ENCODE measurements at regions not wholly inside any gene's neighbourhood (a gene's known extent, or its start where the extent isn't known, plus 50 kb on each side); places are given as distances from the start of the nearest gene placed in this dataset.
"Not testable (repeated sequence)": the region's sequence is repeated elsewhere in the genome, so short reads cannot be mapped to it uniquely, and the experiment has no call there.

- H3K27ac Mint-ChIP-seq, result no peak overlapping the region
- peaks cover 0 to 1% (median 0%) of the 10 kb centered on the region in 3 donors for H3K4me1 Mint-ChIP-seq
- no peaks in the 10 kb centered on the region for H3K36me3 Mint-ChIP-seq
- H3K4me3 Mint-ChIP-seq, result no peak overlapping the region
- no peaks in the 10 kb centered on the region for H3K27me3 Mint-ChIP-seq
- peaks cover 0 to 2% (median 2%) of the 10 kb centered on the region in 3 donors for H3K9me3 Mint-ChIP-seq
Measured at GRCh38 chr3:176313426-176313825, 883.9 kb downstream of the TBL1XR1 start.

DNA sequence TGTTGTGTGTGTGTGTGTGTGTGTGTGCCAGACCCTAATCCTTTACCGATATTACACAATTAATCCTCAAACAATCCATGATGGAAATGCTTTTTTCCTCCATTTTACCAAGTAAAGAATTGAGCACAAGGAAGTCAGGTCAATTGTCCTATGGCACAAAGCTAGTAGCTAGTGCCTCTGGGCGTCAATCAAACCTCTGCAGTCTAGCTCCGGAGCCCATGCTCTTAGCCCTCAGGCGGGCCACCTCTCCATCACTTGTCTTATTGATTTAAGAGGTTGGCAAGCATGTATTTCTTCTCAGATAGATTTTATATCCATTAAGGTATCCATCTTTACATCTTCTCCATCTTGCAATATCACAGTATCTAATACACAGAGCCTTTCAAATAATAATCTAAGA is 886.6 kb downstream of the TBL1XR1 start:
- H3K27ac Mint-ChIP-seq, result no peak overlapping the region
- H3K27me3 Mint-ChIP-seq, result no peaks in the 10 kb centered on the region
- peaks cover 0 to 1% (median 0%) of the 10 kb centered on the region in 3 donors for H3K4me1 Mint-ChIP-seq
- H3K4me3 Mint-ChIP-seq, result no peak overlapping the region
- H3K9me3 Mint-ChIP-seq, result peaks cover 0 to 2% (median 2%) of the 10 kb centered on the region in 3 donors
- no peaks in the 10 kb centered on the region for H3K36me3 Mint-ChIP-seq

- no peaks in the 10 kb centered on the region for H3K4me1 Mint-ChIP-seq
- H3K27me3 Mint-ChIP-seq, result no peaks in the 10 kb centered on the region
- H3K27ac Mint-ChIP-seq, result no peak overlapping the region
- H3K36me3 Mint-ChIP-seq, result no peaks in the 10 kb centered on the region
- no peak overlapping the region for H3K4me3 Mint-ChIP-seq
- peaks cover 0 to 3% (median 0%) of the 10 kb centered on the region in 3 donors for H3K9me3 Mint-ChIP-seq
Measured at GRCh38 chr3:176302271-176302670, 895.0 kb downstream of the TBL1XR1 start.

- no peaks in the 10 kb centered on the region for H3K27me3 Mint-ChIP-seq
- H3K9me3 Mint-ChIP-seq, result peaks cover 0 to 17% (median 2%) of the 10 kb centered on the region in 3 donors
- H3K4me3 Mint-ChIP-seq, result no peak overlapping the region
- no peaks in the 10 kb centered on the region for H3K36me3 Mint-ChIP-seq
- no peak overlapping the region for H3K27ac Mint-ChIP-seq
- no peaks in the 10 kb centered on the region for H3K4me1 Mint-ChIP-seq
Measured at GRCh38 chr3:176296066-176296597, 901.1 kb downstream of the TBL1XR1 start.

- H3K27me3 Mint-ChIP-seq, result no peaks in the 10 kb centered on the region
- H3K4me1 Mint-ChIP-seq, result no peaks in the 10 kb centered on the region
- H3K27ac Mint-ChIP-seq, result no peak overlapping the region
- H3K9me3 Mint-ChIP-seq, result peaks cover 0 to 22% (median 2%) of the 10 kb centered on the region in 3 donors
- no peaks in the 10 kb centered on the region for H3K36me3 Mint-ChIP-seq
- no peak overlapping the region for H3K4me3 Mint-ChIP-seq
Measured at GRCh38 chr3:176293276-176293675, 904.0 kb downstream of the TBL1XR1 start.

DNA sequence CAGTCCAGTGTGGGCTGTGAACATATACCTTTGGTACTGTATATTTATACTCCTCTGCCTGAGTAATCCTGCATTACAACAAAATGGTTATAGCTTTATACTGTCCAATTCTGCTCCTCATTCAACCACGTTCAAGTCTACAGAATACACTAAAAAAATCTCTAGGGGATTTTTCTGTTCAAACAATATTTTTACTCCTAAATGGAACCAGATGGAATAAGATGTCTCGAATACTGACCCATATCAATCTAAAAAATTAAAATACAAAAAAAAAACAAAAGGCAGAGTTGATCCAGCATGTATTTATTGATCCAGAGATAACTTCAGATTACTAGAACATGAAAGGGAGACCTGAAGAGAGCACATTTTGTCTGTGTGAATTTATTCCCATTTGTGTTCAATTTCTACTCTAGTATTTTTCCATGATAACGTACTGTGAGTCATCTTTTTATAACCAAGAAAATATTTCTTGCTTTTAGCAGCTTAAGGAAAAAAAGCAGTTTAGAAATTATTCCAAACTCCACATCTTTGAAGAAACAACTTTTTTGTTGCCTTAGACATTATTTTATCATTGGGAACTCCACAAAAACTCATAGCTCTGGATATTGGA is 910.7 kb downstream of the TBL1XR1 start:
- Mint-ChIP-seq H3K9me3 (peaks cover 0 to 5% (median 0%) of the 10 kb centered on the region in 3 donors), H3K36me3 (no peaks in the 10 kb centered on the region), H3K27me3 (no peaks in the 10 kb centered on the region), H3K4me3 (no peak overlapping the region), H3K27ac (no peak overlapping the region), H3K4me1 (no peaks in the 10 kb centered on the region)

GRCh38 chr3:176275538-176275937 is 921.7 kb downstream of the TBL1XR1 start:
- Mint-ChIP-seq H3K4me3 (no peak overlapping the region), H3K27me3 (no peaks in the 10 kb centered on the region), H3K9me3 (peaks cover 0 to 2% (median 0%) of the 10 kb centered on the region in 3 donors), H3K27ac (no peak overlapping the region), H3K36me3 (no peaks in the 10 kb centered on the region), H3K4me1 (no peaks in the 10 kb centered on the region)

GRCh38 chr3:176275113-176275512 is 922.2 kb downstream of the TBL1XR1 start:
- Mint-ChIP-seq H3K9me3 (peaks cover 0 to 2% (median 0%) of the 10 kb centered on the region in 3 donors), H3K4me3 (no peak overlapping the region), H3K4me1 (no peaks in the 10 kb centered on the region), H3K27me3 (no peaks in the 10 kb centered on the region), H3K27ac (no peak overlapping the region), H3K36me3 (no peaks in the 10 kb centered on the region)

DNA sequence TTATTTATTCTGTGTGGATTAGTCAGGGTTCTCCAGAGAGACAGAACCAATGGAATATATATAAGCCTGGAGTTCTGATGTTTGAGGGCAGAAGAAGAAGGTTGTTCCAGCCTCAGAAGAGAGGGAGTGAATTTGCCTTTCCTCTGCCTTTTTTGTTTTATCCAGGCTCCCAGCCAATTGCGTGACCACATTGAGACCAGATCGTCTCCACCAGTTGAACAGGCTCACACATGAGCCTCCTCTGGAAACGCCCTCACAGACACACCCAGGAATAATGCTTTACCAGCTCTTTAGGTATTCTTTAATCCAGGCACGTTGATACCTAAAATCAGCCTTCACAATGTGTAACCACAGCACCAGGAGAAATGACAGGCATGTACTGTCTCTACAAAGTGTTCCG is 923.1 kb downstream of the TBL1XR1 start:
- H3K27ac Mint-ChIP-seq, result no peak overlapping the region

GRCh38 chr3:176262071-176262470 is 935.2 kb downstream of the TBL1XR1 start:
- H3K4me1 Mint-ChIP-seq, result no peaks in the 10 kb centered on the region
- H3K36me3 Mint-ChIP-seq, result no peaks in the 10 kb centered on the region
- no peak overlapping the region for H3K27ac Mint-ChIP-seq
- H3K27me3 Mint-ChIP-seq, result no peaks in the 10 kb centered on the region
- peaks cover 4 to 25% (median 6%) of the 10 kb centered on the region in 3 donors for H3K9me3 Mint-ChIP-seq
- no peak overlapping the region for H3K4me3 Mint-ChIP-seq

More for the DNA sequence above, 923.1 kb downstream of the TBL1XR1 start:
- Mint-ChIP-seq H3K4me1 (no peaks in the 10 kb centered on the region), H3K4me3 (no peak overlapping the region), H3K36me3 (no peaks in the 10 kb centered on the region), H3K27me3 (no peaks in the 10 kb centered on the region), H3K9me3 (peaks cover 0 to 2% (median 0%) of the 10 kb centered on the region in 3 donors)

- Mint-ChIP-seq H3K36me3 (no peaks in the 10 kb centered on the region), H3K27ac (no peak overlapping the region), H3K27me3 (no peaks in the 10 kb centered on the region), H3K4me3 (no peak overlapping the region), H3K4me1 (no peaks in the 10 kb centered on the region), H3K9me3 (peaks cover 3 to 10% (median 3%) of the 10 kb centered on the region in 3 donors)
Measured at GRCh38 chr3:176247191-176247590, 950.1 kb downstream of the TBL1XR1 start.

GRCh38 chr3:176219970-176220369 is 977.3 kb downstream of the TBL1XR1 start:
- no peak overlapping the region for H3K27ac Mint-ChIP-seq
- H3K9me3 Mint-ChIP-seq, result peaks cover 0 to 4% (median 4%) of the 10 kb centered on the region in 3 donors
- no peaks in the 10 kb centered on the region for H3K36me3 Mint-ChIP-seq
- H3K4me1 Mint-ChIP-seq, result no peaks in the 10 kb centered on the region
- H3K27me3 Mint-ChIP-seq, result no peaks in the 10 kb centered on the region
- H3K4me3 Mint-ChIP-seq, result no peak overlapping the region

GRCh38 chr3:176214758-176215157 is 982.5 kb downstream of the TBL1XR1 start:
- Mint-ChIP-seq H3K27ac (no peak overlapping the region), H3K27me3 (no peaks in the 10 kb centered on the region), H3K4me1 (peaks cover 0 to 2% (median 0%) of the 10 kb centered on the region in 3 donors), H3K9me3 (peaks cover 0 to 2% (median 0%) of the 10 kb centered on the region in 3 donors), H3K4me3 (no peak overlapping the region), H3K36me3 (no peaks in the 10 kb centered on the region)

DNA sequence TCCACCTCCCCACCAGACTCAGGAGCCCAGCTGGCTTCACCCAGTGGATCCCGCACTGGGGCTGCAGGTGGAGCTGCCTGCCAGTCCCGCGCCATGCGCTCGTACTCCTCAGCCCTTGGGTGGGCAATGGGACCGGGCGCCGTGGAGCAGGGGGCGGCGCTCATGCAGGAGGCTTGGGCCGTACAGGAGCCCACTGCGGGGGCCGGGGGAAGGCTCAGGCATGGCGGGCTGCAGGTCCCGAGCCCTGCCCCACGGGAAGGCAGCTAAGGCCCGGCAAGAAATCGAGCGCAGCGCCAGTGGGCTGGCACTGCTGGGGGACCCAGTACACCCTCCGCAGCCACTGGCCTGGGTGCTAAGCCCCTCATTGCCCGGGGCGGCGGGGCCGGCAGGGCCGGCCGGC is 984.0 kb downstream of the TBL1XR1 start:
- H3K4me3 Mint-ChIP-seq, H3K36me3 Mint-ChIP-seq, H3K4me1 Mint-ChIP-seq, H3K9me3 Mint-ChIP-seq, H3K27ac Mint-ChIP-seq, H3K27me3 Mint-ChIP-seq: not testable (repeated sequence)

GRCh38 chr3:176208915-176209314 is 988.4 kb downstream of the TBL1XR1 start:
- Mint-ChIP-seq H3K9me3 (no peaks in the 10 kb centered on the region), H3K27me3 (no peaks in the 10 kb centered on the region), H3K4me1 (peaks cover 0 to 2% (median 0%) of the 10 kb centered on the region in 3 donors), H3K4me3 (no peak overlapping the region), H3K36me3 (no peaks in the 10 kb centered on the region), H3K27ac (no peak overlapping the region)

DNA sequence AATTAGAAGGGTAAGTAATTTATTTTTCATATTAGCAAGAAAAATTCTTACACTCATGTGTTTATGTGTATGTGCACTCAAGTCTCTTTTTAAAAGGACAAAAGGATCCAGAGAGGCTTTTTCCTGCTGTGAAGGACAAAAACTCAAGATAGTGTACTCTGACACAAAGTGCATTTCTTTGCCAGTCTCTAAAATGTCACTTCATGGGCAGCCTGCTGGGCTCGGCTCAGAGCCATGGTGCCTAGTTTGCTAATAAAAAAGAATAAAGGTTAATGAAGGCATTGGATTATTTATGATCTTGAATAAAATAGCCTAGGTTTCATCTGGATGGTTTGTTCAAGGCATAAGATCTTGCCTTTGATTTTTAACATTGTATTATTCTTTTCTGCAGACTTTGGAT is 989.0 kb downstream of the TBL1XR1 start:
- H3K4me3 Mint-ChIP-seq, result no peak overlapping the region

More for the DNA sequence above, 989.0 kb downstream of the TBL1XR1 start:
- Mint-ChIP-seq H3K9me3 (no peaks in the 10 kb centered on the region), H3K27me3 (no peaks in the 10 kb centered on the region), H3K4me1 (peaks cover 0 to 2% (median 0%) of the 10 kb centered on the region in 3 donors), H3K36me3 (no peaks in the 10 kb centered on the region), H3K27ac (no peak overlapping the region)
